GM23338 (cell line): ENCODE measurements at regions not wholly inside any gene's neighbourhood (a gene's known extent, or its start where the extent isn't known, plus 50 kb on each side); places are given as distances from the start of the nearest gene placed in this dataset.
A peak's percentile ranks its signal among the peaks of the same experiment; 100 is the strongest.

ENCODE experiments used
- CREB1 ChIP-seq: fragments of 250-450 bp; sonication (Bioruptor Pico); IDR thresholded peaks from 2 replicates; pipeline ENCODE4 v1.5.0; 2020; ENCODE audit warnings: low read depth, mild to moderate bottlenecking, moderate library complexity
- ETS1 ChIP-seq: IDR thresholded peaks from 2 replicates; pipeline ENCODE4 v1.6.1; 2016; ENCODE audit warnings: antibody characterized with exemption
- EZH2 ChIP-seq: fragments of 200-600 bp; sonication (generic); IDR thresholded peaks from one replicate; pipeline ENCODE4 v1.8.0; 2017; ENCODE audit warnings: antibody characterized with exemption, mild to moderate bottlenecking, low read depth; ENCODE audit not compliant: unreplicated experiment
- EZH2phosphoT487 ChIP-seq: fragments of 200-600 bp; sonication (generic); IDR thresholded peaks from one replicate; pipeline ENCODE4 v1.8.1; 2018; ENCODE audit warnings: antibody characterized with exemption; ENCODE audit not compliant: unreplicated experiment
- JUNB ChIP-seq: IDR thresholded peaks from one replicate; pipeline ENCODE4 v1.6.1; 2016; ENCODE audit warnings: antibody characterized with exemption; ENCODE audit not compliant: unreplicated experiment
- NANOG ChIP-seq: IDR thresholded peaks from 2 replicates; pipeline ENCODE4 v1.6.1; 2016; ENCODE audit warnings: antibody characterized with exemption, borderline replicate concordance
- POLR2AphosphoS5 ChIP-seq: IDR thresholded peaks from 2 replicates; pipeline ENCODE4 v1.6.1; 2016; ENCODE audit warnings: antibody characterized with exemption, low read depth
- REST ChIP-seq: IDR thresholded peaks from one replicate; pipeline ENCODE4 v1.6.1; 2018; ENCODE audit warnings: antibody characterized with exemption; ENCODE audit not compliant: unreplicated experiment
- STAT1 ChIP-seq: IDR thresholded peaks from one replicate; pipeline ENCODE4 v1.6.1; 2016; ENCODE audit warnings: antibody characterized with exemption; ENCODE audit not compliant: unreplicated experiment
- ZNF114 ChIP-seq: fragments of 250-450 bp; sonication (Bioruptor Pico); IDR thresholded peaks from 2 replicates; pipeline ENCODE4 v1.5.0; 2020; ENCODE audit warnings: mild to moderate bottlenecking, moderate library complexity
- ZNF331 ChIP-seq: fragments of 250-450 bp; sonication (Bioruptor Pico); IDR thresholded peaks from 2 replicates; pipeline ENCODE4 v1.5.0; 2020; ENCODE audit warnings: low read depth, mild to moderate bottlenecking, moderate library complexity
- ZNF462 ChIP-seq: fragments of 250-450 bp; sonication (Bioruptor Pico); IDR thresholded peaks from 2 replicates; pipeline ENCODE4 v1.5.0; 2020; ENCODE audit warnings: mild to moderate bottlenecking, moderate library complexity
- TF ChIP-seq, protein P1 (sequence below), 2 experiments: fragments of 200-600 bp in 1 of 2; sonication (generic) in 1 of 2; conservative IDR thresholded peaks; 2 replicates each; pipeline versions ENCODE4 v1.5.1 to v1.6.1; 2016 to 2017; ENCODE audit warnings: antibody characterized with exemption in 2 of 2, low read depth in 2 of 2, mild to moderate bottlenecking in 2 of 2, moderate library complexity in 1 of 2

DNA sequence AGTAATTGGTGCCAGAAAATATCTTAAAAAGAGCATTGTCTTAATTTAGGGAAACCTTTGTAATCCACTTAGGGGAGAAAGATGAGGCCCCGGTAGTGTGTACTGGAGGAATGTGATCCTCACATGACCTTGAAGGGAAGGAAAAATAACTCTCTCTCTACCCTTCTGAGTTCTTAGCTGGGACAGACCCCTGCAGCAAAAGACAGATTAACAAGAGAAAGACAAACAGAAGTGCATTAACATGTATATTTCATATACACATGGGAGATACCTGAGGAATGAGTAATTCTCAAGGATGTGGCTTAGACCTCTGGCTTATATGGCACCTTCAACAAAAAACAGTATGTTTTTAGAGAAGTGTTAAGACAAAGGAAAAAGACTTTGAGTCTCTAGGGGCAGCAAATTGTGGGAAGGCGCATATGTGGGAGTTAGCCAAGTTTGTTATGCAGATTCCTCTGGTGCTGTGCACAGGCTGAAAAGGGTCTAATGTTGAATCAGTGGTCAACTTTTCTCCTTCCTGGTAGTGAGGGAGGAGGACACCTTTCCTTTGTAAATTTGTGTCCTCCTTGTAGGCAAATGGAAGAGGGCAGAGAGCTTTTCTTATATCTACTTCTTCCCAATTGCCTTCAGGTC is 138.8 kb downstream of the LRRC70 start:
- TF ChIP-seq, protein P1, sequence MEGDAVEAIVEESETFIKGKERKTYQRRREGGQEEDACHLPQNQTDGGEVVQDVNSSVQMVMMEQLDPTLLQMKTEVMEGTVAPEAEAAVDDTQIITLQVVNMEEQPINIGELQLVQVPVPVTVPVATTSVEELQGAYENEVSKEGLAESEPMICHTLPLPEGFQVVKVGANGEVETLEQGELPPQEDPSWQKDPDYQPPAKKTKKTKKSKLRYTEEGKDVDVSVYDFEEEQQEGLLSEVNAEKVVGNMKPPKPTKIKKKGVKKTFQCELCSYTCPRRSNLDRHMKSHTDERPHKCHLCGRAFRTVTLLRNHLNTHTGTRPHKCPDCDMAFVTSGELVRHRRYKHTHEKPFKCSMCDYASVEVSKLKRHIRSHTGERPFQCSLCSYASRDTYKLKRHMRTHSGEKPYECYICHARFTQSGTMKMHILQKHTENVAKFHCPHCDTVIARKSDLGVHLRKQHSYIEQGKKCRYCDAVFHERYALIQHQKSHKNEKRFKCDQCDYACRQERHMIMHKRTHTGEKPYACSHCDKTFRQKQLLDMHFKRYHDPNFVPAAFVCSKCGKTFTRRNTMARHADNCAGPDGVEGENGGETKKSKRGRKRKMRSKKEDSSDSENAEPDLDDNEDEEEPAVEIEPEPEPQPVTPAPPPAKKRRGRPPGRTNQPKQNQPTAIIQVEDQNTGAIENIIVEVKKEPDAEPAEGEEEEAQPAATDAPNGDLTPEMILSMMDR (conservative IDR thresholded peaks at IDR 0.05; ENCODE audit: low read depth in 2 of 2): no peak
- TF ChIP-seq STAT1 (no peak), EZH2 (no peak), POLR2AphosphoS5 (no peak), EZH2phosphoT487 (no peak), REST (no peak), CREB1 (CRISPR knock-in tag) (no peak), ETS1 (no peak), ZNF331 (CRISPR knock-in tag) (no peak), JUNB (no peak), ZNF114 (CRISPR knock-in tag) (no peak), NANOG (no peak), ZNF462 (CRISPR knock-in tag) (0 out of 2 replicates have a peak, but pooled peaks have one; percentile 30)
